ENCODE measurements at regions not wholly inside any gene's neighbourhood (a gene's known extent, or its start where the extent isn't known, plus 50 kb on each side); places are given as distances from the start of the nearest gene placed in this dataset.
"Not testable (repeated sequence)": the region's sequence is repeated elsewhere in the genome, so short reads cannot be mapped to it uniquely, and the experiment has no call there.

DNA sequence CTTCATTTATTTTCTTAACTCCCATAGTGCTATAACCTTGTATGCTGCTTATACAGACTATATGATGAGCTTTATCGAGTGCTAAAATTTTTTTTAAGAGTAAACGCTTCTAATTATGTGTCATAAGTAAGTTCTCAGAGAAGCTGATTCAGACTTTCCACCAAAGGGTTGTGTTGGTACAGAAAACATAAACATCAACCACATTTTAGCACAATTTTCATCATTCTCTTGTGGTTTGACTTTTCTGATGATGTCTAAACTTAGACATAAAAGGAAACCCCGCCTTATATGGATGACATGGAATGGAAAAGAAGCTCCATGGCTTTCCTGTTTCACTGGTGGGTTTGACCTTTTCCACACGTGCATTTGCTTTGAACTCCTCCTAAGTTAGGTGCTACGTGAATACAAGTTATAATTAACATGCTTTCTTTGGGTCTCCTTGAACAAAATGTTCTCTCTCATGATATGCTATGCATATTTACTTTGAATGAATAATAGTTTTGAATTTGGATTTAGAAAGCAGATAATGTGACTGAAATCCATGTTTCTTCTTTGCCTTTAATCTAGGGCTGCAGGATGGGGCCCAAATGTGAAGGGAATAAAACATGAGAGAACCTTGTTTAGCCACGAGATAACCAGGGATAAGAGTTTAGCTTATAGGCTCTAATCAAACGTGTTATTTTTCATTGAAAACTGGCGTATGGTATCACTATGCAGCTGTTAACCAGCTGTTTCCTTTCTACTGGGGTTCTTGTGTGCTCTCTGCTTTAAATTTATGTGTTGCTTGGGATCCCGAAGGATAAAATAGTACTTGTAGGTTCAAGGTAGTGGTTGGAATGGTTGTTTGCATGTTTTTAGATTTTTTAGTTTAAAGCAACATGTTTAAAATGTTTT is 127.1 kb upstream of the AHI1 start:
- no peak for DNase-seq (ENCODE audit: low read depth in 1 of 2, low spot score in 1 of 2)

DNA sequence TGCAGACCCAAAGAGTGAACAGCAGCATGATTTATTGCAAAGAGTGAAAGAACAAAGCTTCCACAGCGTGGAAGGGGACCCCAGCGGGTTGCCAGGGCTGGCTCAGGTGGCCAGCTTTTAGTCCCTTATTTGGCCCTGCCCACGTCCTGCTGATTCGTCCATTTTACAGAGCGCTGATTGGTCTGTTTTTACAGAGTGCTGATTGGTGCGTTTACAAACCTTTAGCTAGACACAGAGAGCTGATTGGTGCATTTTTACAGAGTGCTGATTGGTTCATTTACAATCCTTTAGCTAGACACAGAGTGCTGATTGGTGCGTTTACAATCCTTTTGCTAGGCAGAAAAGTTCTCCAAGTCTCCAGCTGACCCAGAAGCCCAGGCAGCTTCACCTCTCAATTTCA is 128.5 kb upstream of the AHI1 start:
- WGBS (ENCODE audit: missing lambda C conversion rate) = 91% methylated on average over 7 of the region's 7 CpGs
- ATAC-seq; H3K4me3 ChIP-seq; POLR2A ChIA-PET; H3K9me3 ChIP-seq; CTCF ChIA-PET; DNase-seq (ENCODE audit: low read depth in 1 of 2, low spot score in 1 of 2); H3K27ac ChIP-seq; FAIRE-seq; H3K4me2 ChIP-seq: not testable (repeated sequence)
- H3K4me1 ChIP-seq = peaks cover 13% of the 10 kb centered on the region; the same call in 2 of the 3 replicates

More for the DNA sequence above, 127.1 kb upstream of the AHI1 start:
- Histone ChIP-seq H3K9me3 (peaks cover 3% of the 10 kb centered on the region; the same call in 1 of the 3 replicates), H3K4me3 (no peak overlapping the region), H3K4me2 (no peak overlapping the region), H3K27ac (no peak overlapping the region), H3K4me1 (peaks cover 13% of the 10 kb centered on the region; the same call in 2 of the 3 replicates)
- ATAC-seq (no peak), FAIRE-seq (no peak)
- WGBS (ENCODE audit: missing lambda C conversion rate) = 69% methylated on average over 9 of the region's 9 CpGs
- CTCF ChIA-PET = no interaction called here
- TF ChIP-seq KDM1A (IDR thresholded peaks at IDR 0.05; ENCODE audit: low read depth) = no peak
- no peak for TF ChIP-seq TFCP2L1 (CRISPR knock-in tag; IDR thresholded peaks at IDR 0.05)
- no peak for TF ChIP-seq RAD21 (conservative IDR thresholded peaks at IDR 0.05 in 1 of 2, IDR thresholded peaks at IDR 0.05 in 1 of 2)
- TF ChIP-seq FOXS1 (CRISPR knock-in tag; IDR thresholded peaks at IDR 0.05) = no peak
- TF ChIP-seq FOSB (CRISPR knock-in tag; IDR thresholded peaks at IDR 0.05) = no peak
- no peak for TF ChIP-seq MAZ (IDR thresholded peaks at IDR 0.05; ENCODE audit: borderline replicate concordance, low read depth, low read length)
- no peak for TF ChIP-seq RARB (CRISPR knock-in tag; IDR thresholded peaks at IDR 0.05)
- no peak for TF ChIP-seq TP53 (CRISPR knock-in tag; IDR thresholded peaks at IDR 0.05)
- TF ChIP-seq KDM5A (IDR thresholded peaks at IDR 0.05) = no peak
- no peak for TF ChIP-seq EP300 (IDR thresholded peaks at IDR 0.05)
- TF ChIP-seq EHMT2 (IDR thresholded peaks at IDR 0.05; ENCODE audit: low read depth) = no peak
- TF ChIP-seq, protein P1, sequence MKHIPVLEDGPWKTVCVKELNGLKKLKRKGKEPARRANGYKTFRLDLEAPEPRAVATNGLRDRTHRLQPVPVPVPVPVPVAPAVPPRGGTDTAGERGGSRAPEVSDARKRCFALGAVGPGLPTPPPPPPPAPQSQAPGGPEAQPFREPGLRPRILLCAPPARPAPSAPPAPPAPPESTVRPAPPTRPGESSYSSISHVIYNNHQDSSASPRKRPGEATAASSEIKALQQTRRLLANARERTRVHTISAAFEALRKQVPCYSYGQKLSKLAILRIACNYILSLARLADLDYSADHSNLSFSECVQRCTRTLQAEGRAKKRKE (CRISPR knock-in tag; IDR thresholded peaks at IDR 0.05; ENCODE audit: low read depth) = no peak
- TF ChIP-seq, protein P2, sequence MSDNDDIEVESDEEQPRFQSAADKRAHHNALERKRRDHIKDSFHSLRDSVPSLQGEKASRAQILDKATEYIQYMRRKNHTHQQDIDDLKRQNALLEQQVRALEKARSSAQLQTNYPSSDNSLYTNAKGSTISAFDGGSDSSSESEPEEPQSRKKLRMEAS (IDR thresholded peaks at IDR 0.05) = no peak
- TF ChIP-seq, protein P3, sequence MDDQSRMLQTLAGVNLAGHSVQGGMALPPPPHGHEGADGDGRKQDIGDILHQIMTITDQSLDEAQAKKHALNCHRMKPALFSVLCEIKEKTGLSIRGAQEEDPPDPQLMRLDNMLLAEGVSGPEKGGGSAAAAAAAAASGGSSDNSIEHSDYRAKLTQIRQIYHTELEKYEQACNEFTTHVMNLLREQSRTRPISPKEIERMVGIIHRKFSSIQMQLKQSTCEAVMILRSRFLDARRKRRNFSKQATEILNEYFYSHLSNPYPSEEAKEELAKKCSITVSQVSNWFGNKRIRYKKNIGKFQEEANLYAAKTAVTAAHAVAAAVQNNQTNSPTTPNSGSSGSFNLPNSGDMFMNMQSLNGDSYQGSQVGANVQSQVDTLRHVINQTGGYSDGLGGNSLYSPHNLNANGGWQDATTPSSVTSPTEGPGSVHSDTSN (IDR thresholded peaks at IDR 0.05) = no peak
- POLR2A ChIA-PET = no interaction called here

DNA sequence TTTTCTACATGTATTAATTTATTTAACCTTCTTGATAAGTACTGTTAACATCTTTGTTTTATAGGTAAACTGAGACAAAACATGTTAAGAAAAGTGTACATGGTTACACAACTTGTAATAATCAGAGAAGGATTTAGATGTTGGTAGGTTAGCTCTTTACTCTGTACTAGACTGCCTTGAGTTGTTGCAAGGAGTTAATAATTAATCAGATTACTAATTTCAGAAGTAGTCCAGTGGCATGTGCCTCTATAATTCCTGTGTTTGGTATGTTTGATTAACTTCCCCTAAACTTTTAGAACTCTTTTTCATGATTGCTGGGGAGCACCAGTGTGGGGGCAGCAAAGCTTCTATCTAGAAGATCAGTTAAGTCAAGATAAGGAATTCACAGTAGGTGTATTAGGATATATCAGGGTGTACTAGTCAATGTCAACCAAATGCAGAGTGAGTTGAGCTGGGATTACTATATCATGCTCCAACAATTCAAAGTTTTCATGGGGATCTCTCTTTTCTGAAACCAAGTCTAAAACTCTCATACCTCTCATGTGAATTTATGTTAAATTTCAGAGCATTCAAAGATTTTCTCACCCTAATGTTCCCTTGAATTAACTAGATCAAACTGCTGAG is 129.7 kb upstream of the AHI1 start:
- POLR2A ChIA-PET = no interaction called here

More for the DNA sequence above, 129.7 kb upstream of the AHI1 start:
- H3K27ac ChIP-seq = peak overlapping the region in 1 of 2 experiments; percentile 10; a peak in 1 of 6 replicates
- no peak overlapping the region for H3K4me3 ChIP-seq
- CTCF ChIA-PET = no interaction called here
- FAIRE-seq (no peak), DNase-seq (ENCODE audit: low read depth in 1 of 2, low spot score in 1 of 2) (peak in 1 of 2 experiments; percentile 12), ATAC-seq (no peak)
- peaks cover 13% of the 10 kb centered on the region; the same call in 2 of the 3 replicates for H3K4me1 ChIP-seq
- H3K9me3 ChIP-seq = peaks cover 3% of the 10 kb centered on the region; the same call in 1 of the 3 replicates
- TF ChIP-seq, protein P4, sequence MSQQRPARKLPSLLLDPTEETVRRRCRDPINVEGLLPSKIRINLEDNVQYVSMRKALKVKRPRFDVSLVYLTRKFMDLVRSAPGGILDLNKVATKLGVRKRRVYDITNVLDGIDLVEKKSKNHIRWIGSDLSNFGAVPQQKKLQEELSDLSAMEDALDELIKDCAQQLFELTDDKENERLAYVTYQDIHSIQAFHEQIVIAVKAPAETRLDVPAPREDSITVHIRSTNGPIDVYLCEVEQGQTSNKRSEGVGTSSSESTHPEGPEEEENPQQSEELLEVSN (IDR thresholded peaks at IDR 0.05; ENCODE audit: borderline replicate concordance, low read depth) = no peak
- no peak for TF ChIP-seq HEYL (CRISPR knock-in tag; IDR thresholded peaks at IDR 0.05)
- peak overlapping the region; percentile 50 for H3K4me2 ChIP-seq
